ENCODE measurements at regions not wholly inside any gene's neighbourhood (a gene's known extent, or its start where the extent isn't known, plus 50 kb on each side); places are given as distances from the start of the nearest gene placed in this dataset.

- no peak for DNase-seq (ENCODE audit: low read depth)
These were observed 51.3 kb upstream of the PFKP start for GRCh38 chr10:3016016-3016415.

DNA sequence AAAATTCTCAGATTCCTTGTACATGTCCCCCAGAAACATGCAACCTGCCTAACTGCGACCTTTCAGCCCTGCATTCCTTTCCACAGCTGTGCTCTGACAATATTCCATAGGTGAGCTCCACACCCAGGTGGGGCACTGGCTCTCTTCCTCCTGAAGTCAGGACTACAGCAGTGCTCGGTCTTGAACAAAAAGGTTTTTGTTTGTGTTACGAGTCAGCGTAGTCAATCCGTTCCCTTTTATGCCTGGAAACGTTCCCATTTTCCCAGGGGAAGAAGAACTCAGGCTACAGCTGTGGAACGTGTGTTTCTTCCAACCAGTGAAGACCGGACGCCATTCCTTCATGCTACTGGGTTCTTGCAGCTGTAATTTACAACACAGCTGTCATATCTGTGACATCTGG, 52.4 kb upstream of the PFKP start:
- no peak for DNase-seq (ENCODE audit: low read depth)

GRCh38 chr10:3012223-3012622, 55.1 kb upstream of the PFKP start:
- no peak for DNase-seq (ENCODE audit: low read depth)

GRCh38 chr10:3010816-3011460, 56.4 kb upstream of the PFKP start:
- no peak for DNase-seq (ENCODE audit: low read depth)

DNA sequence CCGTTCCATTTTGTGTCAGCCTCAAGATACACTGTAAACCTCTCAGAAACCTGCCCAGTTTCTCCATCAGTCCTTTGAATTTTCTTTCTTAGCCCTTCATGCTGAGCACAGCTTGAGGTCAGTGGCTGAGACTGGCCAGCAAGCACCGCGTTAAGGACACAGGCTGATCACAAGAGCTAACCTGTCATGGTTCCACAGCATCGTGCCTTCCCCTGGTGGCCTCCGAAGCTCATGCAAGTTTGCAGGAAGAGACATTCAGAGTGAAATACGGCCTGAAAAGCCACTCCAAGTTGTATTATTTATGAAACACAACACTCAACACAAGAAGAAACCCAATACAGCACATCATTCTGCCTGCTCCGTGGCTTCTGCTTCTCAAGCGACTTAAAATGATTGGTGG, 57.0 kb upstream of the PFKP start:
- DNase-seq (ENCODE audit: low read depth), result no peak

DNA sequence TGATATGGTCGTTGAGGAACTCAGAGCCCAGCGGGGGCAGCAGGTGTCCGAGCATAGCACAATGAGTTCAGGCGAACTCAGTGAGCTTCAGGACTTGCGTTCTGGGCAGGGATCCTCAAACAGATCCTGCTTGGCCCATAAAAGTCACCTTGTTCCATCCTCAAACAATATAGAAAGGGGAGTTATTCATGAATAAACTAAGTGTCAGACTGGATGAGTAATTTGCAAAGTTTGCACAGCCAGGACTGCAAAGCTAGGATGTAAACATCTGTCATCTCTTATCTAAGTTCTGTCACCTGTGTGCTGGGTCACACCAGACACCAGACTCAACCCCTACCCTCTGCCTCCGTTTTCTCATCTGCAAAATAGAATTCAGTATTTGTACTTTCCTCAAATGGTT, 58.0 kb upstream of the PFKP start:
- no peak for DNase-seq (ENCODE audit: low read depth)

DNA sequence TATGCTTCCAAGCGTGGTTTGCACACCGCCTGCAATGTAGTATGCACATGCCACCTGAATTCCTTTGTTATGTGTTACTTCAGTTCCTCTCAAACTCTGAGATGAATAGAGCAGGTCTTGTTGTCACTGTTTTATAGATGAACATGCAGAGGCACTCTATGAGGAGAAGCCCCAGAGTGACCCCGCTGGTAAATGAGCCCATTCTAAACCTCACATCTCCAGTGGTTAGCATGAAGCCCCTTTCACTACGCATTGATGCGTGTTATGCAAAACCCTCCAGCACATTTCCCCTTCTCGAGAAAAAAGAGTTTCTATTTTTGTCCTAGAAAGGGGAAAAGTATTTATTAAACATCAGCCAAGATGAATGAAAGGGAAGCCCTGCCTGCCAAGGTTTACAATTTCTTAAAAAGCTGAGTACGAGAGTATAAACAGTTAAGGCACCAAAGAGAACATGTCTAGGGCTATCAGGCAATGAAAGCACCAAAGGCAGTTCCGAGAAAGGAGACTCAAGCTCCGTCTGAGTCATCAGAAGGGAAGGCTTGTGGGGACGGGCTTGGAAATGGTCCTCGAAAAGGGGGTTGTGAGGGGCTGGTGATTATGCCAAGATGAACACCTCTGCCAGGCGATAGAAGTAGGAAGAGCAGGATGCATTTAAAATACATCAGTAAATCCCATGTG, 58.7 kb upstream of the PFKP start:
- DNase-seq (ENCODE audit: low read depth), result no peak

- no peak for DNase-seq (ENCODE audit: low read depth)
These were observed 60.7 kb upstream of the PFKP start for GRCh38 chr10:3006607-3007006.

DNA sequence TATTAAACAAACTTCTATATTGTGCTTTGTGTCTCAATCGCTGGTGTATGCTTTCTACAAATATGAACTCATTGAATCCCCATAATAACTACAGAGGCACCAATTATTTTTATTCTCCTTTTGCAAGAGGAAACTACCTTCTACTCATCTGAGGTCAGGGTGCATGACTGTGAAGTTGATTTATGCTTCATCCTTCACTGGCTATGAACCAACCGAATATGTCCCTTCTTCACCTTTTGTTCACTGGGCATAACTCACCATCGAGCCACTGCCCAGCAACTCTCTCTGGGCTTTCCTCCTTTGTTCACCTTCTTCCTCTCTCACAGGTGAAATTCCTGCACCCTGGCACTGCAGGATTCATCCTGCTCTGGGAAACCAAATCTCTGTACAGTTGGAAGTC, 61.3 kb upstream of the PFKP start:
- DNase-seq (ENCODE audit: low read depth), result no peak

GRCh38 chr10:3002304-3002703, 65.0 kb upstream of the PFKP start:
- no peak for DNase-seq (ENCODE audit: low read depth)

DNA sequence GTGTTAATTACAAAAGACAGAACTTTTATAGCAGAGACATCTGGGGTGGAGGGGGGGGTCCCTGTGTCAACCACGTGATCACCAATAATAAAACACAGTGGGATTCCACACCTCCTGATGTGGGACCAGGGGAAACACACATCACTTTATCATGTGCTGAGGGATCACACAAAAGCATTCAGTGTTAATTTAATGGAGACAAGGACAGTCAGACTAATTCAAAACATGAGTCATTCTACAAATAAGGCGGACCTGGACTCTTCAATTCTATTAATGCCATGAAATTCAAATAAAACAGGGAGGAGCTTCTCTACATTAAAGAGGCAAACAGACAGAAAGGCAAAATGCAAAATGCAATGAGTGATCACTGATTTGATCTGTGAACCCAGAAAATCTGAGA, 67.3 kb upstream of the PFKP start:
- DNase-seq (ENCODE audit: low read depth), result no peak

DNA sequence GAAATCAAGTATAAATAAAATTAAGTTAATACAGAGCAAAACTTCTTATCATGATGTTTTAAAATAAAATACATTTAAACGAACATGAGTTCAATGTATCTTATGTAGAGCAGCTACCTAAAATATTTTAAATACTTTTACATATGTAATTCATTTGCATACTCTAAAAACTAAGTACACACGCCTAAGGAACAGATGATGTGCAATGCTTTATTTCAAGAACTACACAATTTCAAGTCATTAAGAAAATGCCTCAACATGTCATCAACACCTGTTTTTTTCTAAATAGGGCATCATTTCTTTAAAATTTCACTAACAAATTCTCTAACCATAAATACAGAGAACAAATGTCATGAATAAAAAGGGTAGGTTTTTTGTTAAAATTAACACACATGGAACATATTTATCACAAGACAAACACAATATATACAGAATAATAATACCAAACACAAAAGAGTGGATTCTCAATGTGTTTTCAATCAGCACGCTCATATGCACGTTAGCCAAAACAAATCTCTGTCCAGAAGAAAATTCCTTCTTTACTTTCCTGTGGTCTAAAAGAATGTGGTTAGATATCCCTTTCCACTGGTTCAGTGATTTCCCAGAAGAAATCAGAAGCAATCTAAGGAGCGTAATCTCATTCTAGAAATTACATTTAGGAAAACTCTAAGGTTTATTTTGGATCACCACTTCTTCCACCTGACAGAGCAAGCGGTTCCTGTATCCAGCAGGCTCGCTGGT, 73.0 kb upstream of the PFKP start:
- DNase-seq (ENCODE audit: low read depth), result no peak

DNA sequence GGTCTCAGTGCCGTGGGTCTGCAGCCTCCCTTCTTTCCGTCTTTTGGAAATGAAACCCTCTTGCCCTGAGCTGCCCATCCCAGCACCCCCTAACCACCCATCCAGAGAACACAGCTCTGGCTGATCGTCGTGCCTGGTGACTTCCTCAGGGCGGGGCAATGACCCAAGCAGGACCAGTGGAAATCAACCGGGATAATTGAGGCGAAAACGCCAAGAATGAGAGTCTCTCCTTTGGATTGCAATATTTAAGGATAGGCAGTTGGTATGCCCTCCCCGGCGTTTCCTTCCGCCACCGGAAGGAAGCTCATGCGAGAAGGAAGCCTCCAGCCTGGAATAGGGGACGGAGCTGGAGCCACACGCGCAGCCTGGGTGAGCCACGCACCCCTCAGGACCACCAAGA, 73.7 kb upstream of the PFKP start:
- DNase-seq (ENCODE audit: low read depth), result no peak

GRCh38 chr10:2992401-2993198, 74.7 kb upstream of the PFKP start:
- DNase-seq (ENCODE audit: low read depth), result no peak

DNA sequence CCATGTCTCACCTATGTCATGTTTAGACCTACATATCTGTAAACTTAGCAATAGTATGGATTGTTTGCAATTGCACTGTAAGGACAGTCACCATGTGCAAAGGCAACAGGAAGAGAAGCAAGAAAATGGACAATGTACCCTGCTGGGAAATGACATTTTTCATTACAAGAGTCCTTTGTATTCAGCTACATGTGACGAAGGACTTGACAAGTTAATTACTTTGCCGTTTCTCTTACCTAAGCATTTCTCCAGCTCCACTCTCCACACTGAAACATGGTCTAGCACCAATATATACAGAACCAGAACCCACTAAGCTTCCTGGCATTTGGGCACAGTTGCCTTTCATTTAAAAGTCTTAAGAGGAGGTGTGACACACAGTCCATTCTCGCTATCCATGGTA, 76.6 kb upstream of the PFKP start:
- DNase-seq (ENCODE audit: low read depth), result no peak

DNA sequence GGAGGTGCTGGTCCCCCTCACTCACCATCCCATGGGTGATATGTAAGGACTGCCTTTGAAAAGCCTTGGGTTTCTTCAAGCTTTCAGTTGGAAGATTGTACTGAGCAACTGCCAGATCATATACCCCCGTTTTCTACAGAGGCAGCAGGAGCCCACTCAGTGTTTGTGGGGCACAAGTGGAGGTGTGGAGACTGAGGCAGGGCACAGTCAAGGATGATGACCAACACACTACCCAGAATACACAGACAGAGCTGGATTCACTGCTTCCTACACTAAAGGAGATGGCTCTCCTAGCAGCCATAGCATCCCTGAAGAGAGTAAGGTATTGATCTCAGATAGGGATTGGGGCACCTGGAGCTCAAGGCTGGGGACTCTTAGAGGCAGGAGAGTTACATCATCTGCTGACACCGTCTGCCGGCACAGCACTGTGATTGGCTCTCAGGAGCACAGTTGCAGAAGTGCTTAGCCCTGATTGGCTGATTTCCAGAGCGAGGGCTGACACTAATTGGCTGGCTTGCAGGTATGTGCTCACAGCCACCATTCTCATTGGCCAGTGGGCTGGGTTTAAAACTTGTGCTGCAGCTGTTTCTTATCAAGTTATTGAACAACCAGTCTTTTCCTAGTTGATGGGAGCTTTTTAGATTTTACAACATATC, 77.9 kb upstream of the PFKP start:
- no peak for DNase-seq (ENCODE audit: low read depth)

- DNase-seq (ENCODE audit: low read depth), result no peak
These were observed 80.1 kb upstream of the PFKP start for GRCh38 chr10:2987185-2987768.

- no peak for DNase-seq (ENCODE audit: low read depth)
These were observed 81.0 kb upstream of the PFKP start for GRCh38 chr10:2986391-2986801.

DNA sequence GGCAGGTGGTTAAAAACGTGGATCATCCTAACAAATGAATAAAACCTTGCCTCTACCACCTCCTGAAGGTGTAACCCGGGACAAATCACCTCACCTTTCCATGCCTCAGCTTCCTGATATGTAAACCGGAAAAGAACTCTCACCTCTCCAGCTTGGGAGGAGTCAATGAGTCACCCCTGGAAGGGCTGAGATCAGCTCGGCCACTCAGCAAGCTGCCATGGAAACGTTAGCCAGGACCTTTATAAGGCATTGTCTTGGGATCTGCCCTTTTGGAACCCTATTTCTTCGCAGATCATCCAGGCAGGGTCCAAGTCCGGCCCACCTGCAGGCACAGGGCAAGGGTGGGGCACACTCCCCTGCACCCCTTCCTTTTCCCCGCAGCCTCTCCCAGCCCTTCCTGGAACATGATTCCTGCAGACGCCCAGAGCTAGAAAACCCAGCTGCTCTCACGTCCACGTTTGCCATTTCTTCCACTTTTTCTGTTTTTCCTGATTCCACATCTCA, 81.6 kb upstream of the PFKP start:
- no peak for DNase-seq (ENCODE audit: low read depth)

GRCh38 chr10:2984682-2985081, 82.7 kb upstream of the PFKP start:
- no peak for DNase-seq (ENCODE audit: low read depth)

DNA sequence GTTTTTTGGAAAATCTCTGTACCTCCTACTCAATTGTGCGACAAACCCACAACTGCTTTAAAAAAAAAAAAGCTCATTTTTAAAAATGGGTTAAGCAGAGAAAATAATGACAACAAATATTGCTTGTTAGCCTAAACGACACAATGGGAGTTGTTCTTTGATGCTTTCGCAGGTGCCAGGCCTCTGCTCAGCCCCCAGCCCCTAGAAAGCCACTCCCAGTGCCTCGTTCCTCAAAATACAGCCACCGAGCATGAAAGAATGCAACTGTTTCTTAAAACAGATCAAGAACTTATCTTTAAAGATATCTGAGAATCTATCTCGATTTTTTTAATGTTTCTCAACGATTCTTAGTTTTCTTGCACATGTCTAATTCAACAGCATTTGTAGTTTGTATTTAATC, 85.2 kb upstream of the PFKP start:
- no peak for DNase-seq (ENCODE audit: low read depth)

Data from stimulated activated CD8-positive, alpha-beta memory T cell treated with anti-CD3 and anti-CD28 coated beads, Interleukin-15, amount 100 ng/mL, for 24 hours (primary cell).